Transverse colon (tissue), 4 donors: ENCODE measurements at regions not wholly inside any gene's neighbourhood (a gene's known extent, or its start where the extent isn't known, plus 50 kb on each side); places are given as distances from the start of the nearest gene placed in this dataset.

Experiments used
- DNase-seq: peaks from one replicate; pipeline ENCODE4 v3.0.0-alpha.2; 2019
- H3K27ac ChIP-seq, 4 donors: fragments of 200-600 bp; sonication (generic); 2 replicates each; pipeline ENCODE4 v1.5.1; 2016 to 2018; ENCODE audit warnings: inconsistent platforms in 4 of 4
- H3K27me3 ChIP-seq: fragments of 200-600 bp; sonication (generic); 2 replicates; pipeline ENCODE4 v1.5.1; 2017; ENCODE audit warnings: inconsistent platforms
- H3K36me3 ChIP-seq, 4 donors: fragments of 200-600 bp; sonication (generic); 2 replicates each; pipeline ENCODE4 v1.5.1; 2017 to 2019; ENCODE audit warnings: inconsistent platforms in 4 of 4
- H3K4me1 ChIP-seq, 4 donors: fragments of 200-600 bp; sonication (generic); 2 replicates each; pipeline ENCODE4 v1.5.1; 2017 to 2020; ENCODE audit warnings: inconsistent platforms in 4 of 4
- H3K4me3 ChIP-seq, 4 donors: fragments of 200-600 bp; sonication (generic); 1 replicate in 1 of 4; 2 replicates in 3 of 4; pipeline versions ENCODE4 v1.5.1 to v1.6.1; 2017 to 2019; ENCODE audit warnings: inconsistent platforms in 4 of 4
- H3K9me3 ChIP-seq, 2 donors: fragments of 200-600 bp; sonication (generic); 2 replicates each; pipeline ENCODE4 v1.5.1; 2017 to 2019; ENCODE audit warnings: inconsistent platforms in 2 of 2
- CTCF ChIP-seq, 5 experiments: fragments of 200-600 bp in 3 of 5; fragments of 450-650 bp in 2 of 5; sonication (generic) in 3 of 5; IDR thresholded peaks; 1 replicate in 2 of 5; 2 replicates in 3 of 5; pipeline ENCODE4 v1.5.1; 2016 to 2017; ENCODE audit warnings: antibody characterized with exemption in 5 of 5, inconsistent platforms in 3 of 5, mild to moderate bottlenecking in 2 of 5, moderate library complexity in 1 of 5
- EP300 ChIP-seq: sonication (generic); formaldehyde crosslinking; IDR thresholded peaks from one replicate; pipeline ENCODE4 v1.6.1; 2017; ENCODE audit warnings: antibody characterized with exemption, low read depth
- POLR2A ChIP-seq: fragments of 450-650 bp; IDR thresholded peaks from one replicate; pipeline ENCODE4 v1.6.1; 2016; ENCODE audit warnings: antibody characterized with exemption, mild to moderate bottlenecking, moderate library complexity
- POLR2AphosphoS5 ChIP-seq, 3 donors: sonication (generic); formaldehyde crosslinking; IDR thresholded peaks; one replicate each; pipeline ENCODE4 v1.6.1; 2016; ENCODE audit warnings: antibody characterized with exemption in 3 of 3
- WGBS, 2 donors: methylation state at CpG; one replicate each; pipeline ENCODE4 v1.1.5; 2018; ENCODE audit warnings: low coverage in 1 of 2; 5-methylcytosine and 5-hydroxymethylcytosine counted together
- in situ Hi-C, 4 donors: fragments of 200-750 bp; cut with MboI; loops; one replicate each; pipeline versions ENCODE4 v1.15.0 to v1.15.1; 2017; ENCODE audit warnings: low sequenced_read_pairs in 3 of 4, low pct_ligation_motif_present in 1 of 4, low pct_unique_long_range_greater_than_20kb in 1 of 4
- intact Hi-C: fragments of 100-400 bp; cut with DNase I; formaldehyde crosslinking; loops from one replicate; pipeline ENCODE4 v1.15.1; 2023; ENCODE audit warnings: low total_unique reads

- 43 to 94% methylated on average over 1 of the region's 1 CpG for whole genome bisulfite sequencing, 2 donors
- no peaks in the 10 kb centered on the region for H3K36me3 ChIP-seq
- intact Hi-C loops (no loop called here), in situ Hi-C loops (no loop called here)
- no peaks in the 10 kb centered on the region for H3K9me3 ChIP-seq
- H3K4me1 ChIP-seq, result no peaks in the 10 kb centered on the region
- no peak for DNase-seq
- no peak overlapping the region for H3K27ac ChIP-seq
- H3K27me3 ChIP-seq, result no peaks in the 10 kb centered on the region
- H3K4me3 ChIP-seq, result no peak overlapping the region
- TF ChIP-seq CTCF (IDR thresholded peaks at IDR 0.05) (no peak), EP300 (no peak), POLR2A (no peak), POLR2AphosphoS5 (IDR thresholded peaks at IDR 0.05) (no peak)
Observed at GRCh38 chr13:34611671-34612070, 330.4 kb upstream of the NBEA start.

GRCh38 chr13:34617473-34618083, 324.5 kb upstream of the NBEA start:
- in situ Hi-C loops (no loop called here), intact Hi-C loops (no loop called here)
- 82 to 86% methylated on average over 6 to 7 of the region's 7 CpGs for WGBS, 2 donors
- Histone ChIP-seq H3K36me3 (no peaks in the 10 kb centered on the region), H3K4me1 (no peaks in the 10 kb centered on the region), H3K9me3 (no peaks in the 10 kb centered on the region), H3K27ac (no peak overlapping the region), H3K4me3 (no peak overlapping the region), H3K27me3 (no peaks in the 10 kb centered on the region)
- TF ChIP-seq POLR2AphosphoS5 (IDR thresholded peaks at IDR 0.05) (no peak), EP300 (no peak), CTCF (IDR thresholded peaks at IDR 0.05) (no peak), POLR2A (no peak)
- no peak for DNase-seq

- intact Hi-C loops, result no loop called here
- Histone ChIP-seq H3K27ac (no peak overlapping the region), H3K4me1 (no peaks in the 10 kb centered on the region), H3K9me3 (no peaks in the 10 kb centered on the region), H3K4me3 (no peak overlapping the region), H3K36me3 (no peaks in the 10 kb centered on the region), H3K27me3 (no peaks in the 10 kb centered on the region)
- WGBS, 2 donors, result 73 to 100% methylated on average over 4 to 5 of the region's 5 CpGs
- TF ChIP-seq CTCF (IDR thresholded peaks at IDR 0.05) (no peak), POLR2AphosphoS5 (IDR thresholded peaks at IDR 0.05) (no peak), POLR2A (no peak), EP300 (no peak)
- in situ Hi-C loops, result no loop called here
- DNase-seq, result no peak
Observed at GRCh38 chr13:34618654-34619053, 323.4 kb upstream of the NBEA start.

- intact Hi-C loops (no loop called here), in situ Hi-C loops (no loop called here)
- Histone ChIP-seq H3K4me3 (no peak overlapping the region), H3K27ac (no peak overlapping the region), H3K36me3 (no peaks in the 10 kb centered on the region), H3K4me1 (no peaks in the 10 kb centered on the region), H3K27me3 (no peaks in the 10 kb centered on the region), H3K9me3 (no peaks in the 10 kb centered on the region)
- no peak for DNase-seq
- TF ChIP-seq EP300 (no peak), POLR2A (no peak), CTCF (IDR thresholded peaks at IDR 0.05) (no peak), POLR2AphosphoS5 (IDR thresholded peaks at IDR 0.05) (no peak)
- WGBS, 2 donors, result 82 to 84% methylated on average over 4 to 5 of the region's 5 CpGs
Observed at GRCh38 chr13:34619326-34619725, 322.7 kb upstream of the NBEA start.
